HG03045 (cell line): ENCODE measurements at regions not wholly inside any gene's neighbourhood (a gene's known extent, or its start where the extent isn't known, plus 50 kb on each side); places are given as distances from the start of the nearest gene placed in this dataset.

Source experiments
- ATAC-seq: cut with Tn5 transposase; IDR thresholded peaks from one replicate; pipeline ENCODE4 v1.9.1; 2021; ENCODE audit warnings: mild to moderate bottlenecking, moderate library complexity; ENCODE audit not compliant: unreplicated experiment

GRCh38 chr7:8932751-8933150 lies 499.3 kb downstream of the NXPH1 start:
- no peak for ATAC-seq

DNA sequence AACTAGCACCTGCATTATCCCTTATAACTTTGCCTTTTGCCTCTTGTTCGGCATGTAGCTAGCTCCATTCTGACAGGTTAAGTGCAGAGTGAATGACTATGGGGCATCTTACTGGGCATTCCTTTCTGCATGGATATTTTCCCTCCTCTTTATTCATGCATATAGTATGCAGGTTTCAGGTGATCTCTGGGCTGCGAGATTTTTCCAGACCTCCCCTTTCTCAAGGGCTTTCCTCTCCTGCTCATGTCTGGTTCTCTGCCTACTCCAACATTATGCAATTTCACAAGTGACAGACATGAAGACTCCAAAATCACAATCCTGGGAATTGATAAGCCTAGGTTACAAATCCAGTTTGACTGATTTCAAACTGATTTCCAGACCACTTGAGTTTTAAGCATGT lies 503.8 kb downstream of the NXPH1 start:
- ATAC-seq = no peak

- ATAC-seq = no peak
Observed at GRCh38 chr7:8938044-8938805, 504.8 kb downstream of the NXPH1 start.

DNA sequence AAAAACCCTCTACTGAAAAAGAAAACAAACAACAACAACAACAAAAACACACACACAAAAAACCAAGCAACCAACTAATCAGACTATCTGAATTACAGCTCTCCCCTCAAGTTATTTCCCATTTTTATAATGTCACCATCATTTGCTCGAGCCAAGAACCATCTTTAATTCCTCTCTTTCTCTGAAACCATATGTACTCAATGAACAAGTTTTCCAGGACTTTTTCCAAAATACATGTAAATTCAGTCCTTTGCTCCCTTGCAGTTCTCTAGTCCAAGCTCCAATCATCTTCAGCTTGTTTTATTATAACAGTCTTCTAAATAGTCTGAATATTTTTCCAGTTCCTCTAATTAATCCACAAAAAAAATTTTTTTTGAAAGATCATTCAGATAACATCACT lies 506.0 kb downstream of the NXPH1 start:
- no peak for ATAC-seq

DNA sequence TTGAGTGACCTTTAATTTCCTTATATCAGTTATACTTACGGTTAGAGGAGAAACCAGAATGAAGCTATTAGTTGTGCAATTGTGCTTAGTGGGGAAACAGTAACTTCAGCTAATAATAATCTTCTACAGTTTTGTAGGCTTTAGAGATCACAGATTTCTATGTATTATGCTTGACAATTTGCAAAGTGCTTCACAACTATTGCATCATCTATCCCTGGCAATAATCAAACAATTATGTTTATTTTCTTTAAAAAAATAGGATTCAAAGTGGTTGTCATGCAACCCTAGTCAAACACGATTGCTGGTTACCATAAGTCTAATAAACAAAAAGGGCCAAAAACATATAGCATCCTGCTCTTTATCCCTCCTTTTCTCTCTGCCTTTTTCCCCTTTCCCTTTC lies 530.3 kb downstream of the NXPH1 start:
- no peak for ATAC-seq

DNA sequence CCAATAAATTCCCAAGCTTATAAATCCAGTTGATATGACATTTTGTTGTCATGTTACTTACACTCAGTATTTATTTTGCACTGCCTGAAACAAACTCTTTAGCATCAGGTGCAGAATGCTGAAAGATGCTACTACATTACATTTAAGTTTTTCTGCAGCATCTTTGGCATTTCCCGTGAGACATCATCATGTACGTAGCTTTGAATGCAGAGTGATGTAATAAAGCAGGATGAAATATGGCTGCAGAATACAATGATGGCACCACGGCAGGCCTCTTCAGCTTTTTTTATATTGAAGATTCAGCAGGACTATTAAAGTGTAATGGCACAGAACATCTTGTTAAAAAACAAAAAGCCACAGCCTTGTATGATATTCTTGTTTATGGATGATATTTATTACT lies 531.8 kb downstream of the NXPH1 start:
- ATAC-seq = no peak

GRCh38 chr7:8973601-8974000 lies 540.2 kb downstream of the NXPH1 start:
- ATAC-seq = no peak

- no peak for ATAC-seq
Observed at GRCh38 chr7:8975681-8976080, 542.3 kb downstream of the NXPH1 start.

GRCh38 chr7:8982338-8982992 lies 549.1 kb downstream of the NXPH1 start:
- ATAC-seq = no peak

- no peak for ATAC-seq
Observed at GRCh38 chr7:8985255-8985654, 551.8 kb downstream of the NXPH1 start.

- no peak for ATAC-seq
Observed at GRCh38 chr7:8988267-8988666, 554.9 kb downstream of the NXPH1 start.

DNA sequence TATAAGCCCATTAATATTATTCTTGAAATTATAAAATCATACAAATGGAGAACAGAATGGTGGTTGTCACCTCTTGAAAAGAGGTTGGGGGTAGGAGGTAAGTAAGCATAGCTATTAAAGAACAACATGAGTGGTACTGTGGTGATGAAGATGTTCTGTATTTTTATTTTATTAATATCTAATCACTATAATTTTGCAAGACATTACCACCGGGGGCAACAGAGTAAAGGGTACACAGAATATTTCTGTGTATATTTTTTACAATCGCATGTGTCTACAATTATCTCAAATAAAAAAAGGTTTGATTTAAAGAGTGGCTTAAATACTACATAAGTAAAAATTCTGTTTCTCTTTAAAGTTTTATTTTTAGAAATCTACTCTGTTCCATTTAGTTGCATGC lies 557.8 kb downstream of the NXPH1 start:
- ATAC-seq = no peak

DNA sequence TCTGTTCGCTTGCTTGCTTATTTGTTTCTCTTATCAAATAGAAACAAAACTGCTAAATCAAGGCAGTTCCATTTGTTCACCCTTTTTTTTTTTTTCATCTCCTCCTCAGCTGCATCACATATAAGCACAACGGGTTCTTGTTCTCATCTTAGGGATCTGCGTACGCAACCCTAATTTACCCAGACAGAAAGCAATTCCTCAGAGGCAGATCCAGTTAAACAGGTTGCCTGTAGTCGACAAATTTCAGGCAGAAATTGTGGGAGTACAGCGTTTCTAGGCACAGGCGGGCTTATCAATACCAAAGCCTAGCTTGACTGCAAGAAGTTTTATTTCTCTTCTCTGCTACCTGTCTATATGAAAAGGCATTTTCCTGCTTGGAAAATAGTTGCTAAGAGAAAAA lies 565.4 kb downstream of the NXPH1 start:
- ATAC-seq = no peak

DNA sequence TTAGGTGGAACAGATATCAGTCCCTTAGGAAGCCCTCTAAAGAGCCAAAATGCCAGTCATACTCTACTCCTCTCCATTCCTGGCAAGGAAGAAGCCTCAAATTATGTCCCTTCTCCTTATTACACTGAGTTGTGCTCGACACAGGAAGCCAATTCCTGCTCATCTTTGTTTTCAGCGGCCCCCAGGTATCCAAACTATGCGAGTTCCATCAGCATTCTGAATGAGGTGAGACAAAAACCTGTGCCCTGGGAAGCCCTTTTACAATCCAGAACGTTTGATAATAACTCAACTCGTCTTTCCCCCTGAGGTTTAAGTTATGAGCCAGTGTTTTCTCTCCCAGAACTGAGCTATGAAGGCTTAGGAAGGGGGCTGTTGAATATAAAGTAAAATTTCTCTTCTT lies 580.5 kb downstream of the NXPH1 start:
- no peak for ATAC-seq

DNA sequence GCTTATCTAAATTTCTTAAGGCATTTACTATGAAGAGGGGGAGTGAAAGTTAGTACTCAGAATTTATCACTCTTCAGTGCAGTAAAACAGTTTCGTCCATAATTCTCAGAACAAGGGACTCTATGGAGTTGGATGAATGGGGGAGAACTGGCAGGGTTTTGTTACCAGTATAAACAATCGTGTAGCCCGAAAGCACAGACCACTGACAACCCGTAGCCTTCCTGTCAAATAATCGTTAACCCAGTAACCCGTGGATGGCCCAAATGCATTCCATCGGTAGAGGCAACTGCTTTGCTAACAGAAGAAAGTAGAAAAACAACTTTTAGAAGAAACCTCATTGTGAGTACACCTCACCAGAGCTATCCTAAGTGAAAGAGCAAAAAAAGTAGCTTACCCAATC lies 583.9 kb downstream of the NXPH1 start:
- ATAC-seq = no peak

DNA sequence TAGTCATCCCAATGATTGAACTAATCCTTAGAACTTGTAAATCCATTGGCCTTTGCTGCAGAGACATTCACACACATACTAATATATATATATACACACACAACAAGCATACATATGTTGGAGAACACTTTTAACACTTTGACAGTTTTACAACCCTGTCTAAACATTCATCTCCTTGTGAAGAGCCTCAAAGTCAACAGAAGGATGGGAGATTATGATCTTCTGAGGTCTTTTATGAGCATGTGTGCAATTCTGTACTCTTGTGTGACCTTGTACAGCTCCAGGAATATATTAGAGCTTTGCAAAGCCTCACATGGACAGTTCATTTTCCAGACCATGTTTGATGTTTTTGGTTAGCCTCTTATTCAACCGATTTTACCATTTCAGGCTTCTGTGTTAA lies 589.0 kb downstream of the NXPH1 start:
- no peak for ATAC-seq

DNA sequence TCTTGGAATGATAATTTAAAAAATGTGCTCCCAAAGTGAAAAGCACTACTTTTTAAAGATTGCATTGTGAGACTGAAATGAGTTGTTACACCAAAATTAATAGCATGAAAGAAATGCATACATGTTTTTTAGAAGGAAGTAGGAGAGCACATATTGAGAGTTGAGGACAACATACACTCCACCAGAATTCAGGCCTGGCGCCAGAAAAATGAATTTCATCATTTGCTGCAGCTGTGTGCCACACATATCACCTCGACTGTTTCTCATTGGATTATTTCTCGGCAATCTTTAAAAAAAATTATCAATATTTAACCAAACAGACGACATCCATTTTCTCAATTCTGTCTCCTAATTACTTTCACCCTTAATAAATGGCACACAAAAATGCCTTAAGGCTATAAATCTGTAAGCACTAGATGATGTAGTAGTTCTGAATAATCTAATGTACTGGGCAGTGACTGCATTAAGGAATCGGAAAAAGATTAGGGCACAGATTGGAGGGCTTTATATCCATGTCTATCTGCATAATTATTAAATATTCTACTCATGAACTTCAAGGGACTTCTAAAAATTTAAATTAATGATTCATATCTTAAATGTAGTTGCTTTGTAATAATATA lies 590.4 kb downstream of the NXPH1 start:
- ATAC-seq = no peak

DNA sequence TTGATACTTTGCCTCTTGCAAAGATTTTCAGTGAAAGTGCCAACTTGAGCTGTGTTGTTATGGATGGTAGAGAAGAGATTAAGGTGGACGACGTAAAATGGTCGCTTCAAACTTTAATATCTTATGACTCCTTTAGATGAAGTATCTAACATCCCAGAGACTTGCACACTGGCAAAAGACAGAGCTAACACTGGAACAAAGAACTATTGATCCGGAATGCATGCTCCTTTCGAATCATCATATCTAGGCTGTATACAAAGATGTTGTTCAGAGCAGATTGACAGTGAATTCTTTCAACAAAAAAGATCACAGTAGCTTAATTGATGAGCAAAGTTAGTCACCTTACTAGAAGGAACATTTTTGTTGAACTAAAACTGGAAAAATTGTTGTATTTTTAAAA lies 592.7 kb downstream of the NXPH1 start:
- no peak for ATAC-seq

- ATAC-seq = no peak
Observed at GRCh38 chr7:9028012-9028411, 594.6 kb downstream of the NXPH1 start.

DNA sequence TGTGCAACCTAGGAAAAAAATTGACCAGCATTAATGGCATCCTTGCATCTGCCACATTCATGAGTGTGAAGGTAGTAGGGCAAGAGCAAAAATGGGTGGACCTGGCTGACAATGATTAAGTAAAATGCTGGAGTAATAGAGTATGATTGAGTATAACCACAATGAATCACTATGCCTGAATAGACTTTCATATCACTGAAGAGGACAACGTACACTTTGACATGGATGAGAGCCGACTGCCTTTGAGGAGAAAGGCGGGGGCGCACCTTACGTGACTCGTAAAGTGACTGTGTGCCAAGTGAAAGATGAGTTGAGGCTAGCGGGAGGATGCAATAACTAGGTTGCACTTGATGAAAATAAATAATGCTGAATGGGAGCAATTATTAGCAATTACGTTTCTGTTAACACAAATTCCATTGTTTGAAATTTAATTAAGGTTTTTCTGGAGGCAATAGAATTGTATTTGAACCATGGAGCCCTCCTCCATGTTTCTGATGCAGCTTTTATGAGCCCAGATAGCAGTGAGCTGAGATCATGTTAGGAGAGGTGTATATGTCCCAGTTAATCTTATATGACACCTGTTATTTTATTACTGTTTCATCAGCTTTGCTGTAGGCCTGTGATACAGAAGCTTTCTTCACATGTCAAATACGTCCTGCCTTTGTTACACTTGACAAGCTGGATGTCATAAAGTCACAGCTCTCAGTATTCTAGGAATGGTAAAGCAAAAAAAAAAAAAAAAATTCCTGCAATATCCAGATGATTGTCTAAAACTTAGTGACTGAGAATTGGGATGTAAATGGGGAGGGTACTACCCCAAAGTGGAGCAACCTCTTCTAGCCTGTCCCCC lies 596.5 kb downstream of the NXPH1 start:
- no peak for ATAC-seq

DNA sequence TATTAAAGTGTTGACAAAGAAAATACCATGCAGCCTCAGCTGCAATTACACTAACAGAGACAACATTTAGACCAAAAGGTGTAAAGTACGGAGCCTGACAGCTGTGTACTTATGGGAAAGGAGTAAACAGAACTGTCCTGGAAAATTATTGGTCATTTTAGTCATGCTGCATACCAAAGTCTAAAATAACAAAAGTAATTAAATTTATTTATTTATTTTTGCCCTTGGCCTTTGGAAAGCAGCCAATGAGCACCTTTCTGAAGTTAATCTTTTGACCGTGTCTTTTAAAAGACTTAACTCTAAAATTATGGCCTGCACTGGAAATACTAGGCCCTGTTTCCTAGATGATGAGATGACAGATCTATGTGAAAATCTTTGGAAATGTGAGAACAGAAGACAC lies 597.6 kb downstream of the NXPH1 start:
- no peak for ATAC-seq
